A204.1 (cell line): ENCODE measurements at regions not wholly inside any gene's neighbourhood (a gene's known extent, or its start where the extent isn't known, plus 50 kb on each side); places are given as distances from the start of the nearest gene placed in this dataset.
"Not testable (repeated sequence)": the region's sequence is repeated elsewhere in the genome, so short reads cannot be mapped to it uniquely, and the experiment has no call there.

Source experiments
- FAIRE-seq: peaks from 2 replicates; lab custom pipeline; 2012; peaks lifted over from hg19 to GRCh38; lab: Jason Lieb, UNC

- no peak for FAIRE-seq
These were observed 272.3 kb upstream of the DIPK2B start for GRCh38 chrX:45472968-45473367.

- not testable (repeated sequence) for FAIRE-seq
These were observed 266.9 kb upstream of the DIPK2B start for GRCh38 chrX:45467537-45467936.

GRCh38 chrX:45455732-45456131 is 255.1 kb upstream of the DIPK2B start:
- FAIRE-seq: not testable (repeated sequence)

GRCh38 chrX:45454290-45454689 is 253.6 kb upstream of the DIPK2B start:
- no peak for FAIRE-seq

GRCh38 chrX:45449982-45450381 is 249.3 kb upstream of the DIPK2B start:
- no peak for FAIRE-seq

- no peak for FAIRE-seq
These were observed 247.3 kb upstream of the DIPK2B start for GRCh38 chrX:45447995-45448394.

- FAIRE-seq: no peak
These were observed 246.7 kb upstream of the DIPK2B start for GRCh38 chrX:45447331-45447730.

GRCh38 chrX:45445745-45446412 is 245.2 kb upstream of the DIPK2B start:
- no peak for FAIRE-seq

- FAIRE-seq: no peak
These were observed 236.5 kb upstream of the DIPK2B start for GRCh38 chrX:45437186-45437585.

- peak; percentile 14 for FAIRE-seq
These were observed 234.8 kb upstream of the DIPK2B start for GRCh38 chrX:45435481-45435880.

- FAIRE-seq: no peak
These were observed 233.6 kb upstream of the DIPK2B start for GRCh38 chrX:45434231-45434630.

GRCh38 chrX:45428831-45429230 is 228.2 kb upstream of the DIPK2B start:
- FAIRE-seq: no peak

GRCh38 chrX:45424326-45424725 is 223.7 kb upstream of the DIPK2B start:
- no peak for FAIRE-seq

GRCh38 chrX:45422216-45422925 is 221.7 kb upstream of the DIPK2B start:
- no peak for FAIRE-seq

GRCh38 chrX:45421806-45422205 is 221.1 kb upstream of the DIPK2B start:
- no peak for FAIRE-seq

GRCh38 chrX:45404206-45404605 is 203.5 kb upstream of the DIPK2B start:
- FAIRE-seq: no peak

GRCh38 chrX:45401923-45402322 is 201.2 kb upstream of the DIPK2B start:
- no peak for FAIRE-seq

- not testable (repeated sequence) for FAIRE-seq
These were observed 200.5 kb upstream of the DIPK2B start for GRCh38 chrX:45400951-45401725.

- FAIRE-seq: no peak
These were observed 199.5 kb upstream of the DIPK2B start for GRCh38 chrX:45400027-45400779.

GRCh38 chrX:45385757-45386156 is 185.1 kb upstream of the DIPK2B start:
- FAIRE-seq: no peak

GRCh38 chrX:45381841-45382240 is 181.2 kb upstream of the DIPK2B start:
- FAIRE-seq: no peak

- no peak for FAIRE-seq
These were observed 180.7 kb upstream of the DIPK2B start for GRCh38 chrX:45381366-45381765.
